ENCODE measurements at regions not wholly inside any gene's neighbourhood (a gene's known extent, or its start where the extent isn't known, plus 50 kb on each side); places are given as distances from the start of the nearest gene placed in this dataset.

- Histone ChIP-seq H3K9me3 (peaks cover 0 to 4% (median 0%) of the 10 kb centered on the region in 4 donors), H3K36me3 (no peaks in the 10 kb centered on the region), H3K4me3 (no peak overlapping the region), H3K4me1 (peaks cover 0 to 8% (median 0%) of the 10 kb centered on the region in 4 donors), H3K27me3 (no peaks in the 10 kb centered on the region), H3K27ac (no peak overlapping the region)
- DNase-seq (ENCODE audit: low spot score in 2 of 2): no peak
- WGBS, 2 donors: 73 to 78% methylated on average over 8 of the region's 8 CpGs
- no peak for TF ChIP-seq EP300 (IDR thresholded peaks at IDR 0.05)
- TF ChIP-seq, protein P1, sequence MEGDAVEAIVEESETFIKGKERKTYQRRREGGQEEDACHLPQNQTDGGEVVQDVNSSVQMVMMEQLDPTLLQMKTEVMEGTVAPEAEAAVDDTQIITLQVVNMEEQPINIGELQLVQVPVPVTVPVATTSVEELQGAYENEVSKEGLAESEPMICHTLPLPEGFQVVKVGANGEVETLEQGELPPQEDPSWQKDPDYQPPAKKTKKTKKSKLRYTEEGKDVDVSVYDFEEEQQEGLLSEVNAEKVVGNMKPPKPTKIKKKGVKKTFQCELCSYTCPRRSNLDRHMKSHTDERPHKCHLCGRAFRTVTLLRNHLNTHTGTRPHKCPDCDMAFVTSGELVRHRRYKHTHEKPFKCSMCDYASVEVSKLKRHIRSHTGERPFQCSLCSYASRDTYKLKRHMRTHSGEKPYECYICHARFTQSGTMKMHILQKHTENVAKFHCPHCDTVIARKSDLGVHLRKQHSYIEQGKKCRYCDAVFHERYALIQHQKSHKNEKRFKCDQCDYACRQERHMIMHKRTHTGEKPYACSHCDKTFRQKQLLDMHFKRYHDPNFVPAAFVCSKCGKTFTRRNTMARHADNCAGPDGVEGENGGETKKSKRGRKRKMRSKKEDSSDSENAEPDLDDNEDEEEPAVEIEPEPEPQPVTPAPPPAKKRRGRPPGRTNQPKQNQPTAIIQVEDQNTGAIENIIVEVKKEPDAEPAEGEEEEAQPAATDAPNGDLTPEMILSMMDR (IDR thresholded peaks at IDR 0.05): no peak
- no peak for TF ChIP-seq POLR2A (IDR thresholded peaks at IDR 0.05)
Observed at GRCh38 chr1:108043707-108044106, 78.7 kb upstream of the VAV3 start.

DNA sequence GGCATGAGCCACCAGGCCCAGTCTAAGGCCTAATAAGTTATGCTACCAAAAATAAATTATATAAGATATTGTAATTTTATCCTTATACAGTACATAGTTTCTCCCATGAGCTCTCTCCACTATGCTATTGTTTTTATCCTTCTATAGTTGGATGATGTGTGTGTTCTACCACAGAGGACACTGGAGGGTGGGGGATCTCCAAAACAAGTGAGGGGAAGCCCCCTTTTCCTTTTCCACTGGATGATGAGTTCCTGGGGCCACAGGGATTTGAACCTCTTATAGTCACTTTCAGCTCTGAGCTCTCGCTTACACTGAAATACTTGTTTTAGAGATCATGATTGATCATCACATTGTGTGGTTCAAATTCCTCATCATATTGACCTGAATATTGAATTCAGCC lies 77.6 kb upstream of the VAV3 start:
- Histone ChIP-seq H3K4me1 (peaks cover 0 to 7% (median 0%) of the 10 kb centered on the region in 4 donors), H3K36me3 (no peaks in the 10 kb centered on the region), H3K27me3 (no peaks in the 10 kb centered on the region), H3K4me3 (no peak overlapping the region), H3K27ac (no peak overlapping the region), H3K9me3 (no peaks in the 10 kb centered on the region)
- no peak for DNase-seq (ENCODE audit: low spot score in 2 of 2)
- 100% methylated on average over 1 of the region's 1 CpG for WGBS, 2 donors
- TF ChIP-seq, protein P1 (IDR thresholded peaks at IDR 0.05): no peak
- no peak for TF ChIP-seq POLR2A (IDR thresholded peaks at IDR 0.05)
- TF ChIP-seq EP300 (IDR thresholded peaks at IDR 0.05): no peak

GRCh38 chr1:108041360-108042142 lies 76.6 kb upstream of the VAV3 start:
- Histone ChIP-seq H3K9me3 (no peaks in the 10 kb centered on the region), H3K4me3 (no peak overlapping the region), H3K27ac (no peak overlapping the region), H3K36me3 (no peaks in the 10 kb centered on the region), H3K27me3 (no peaks in the 10 kb centered on the region), H3K4me1 (peaks cover 0 to 7% (median 0%) of the 10 kb centered on the region in 4 donors)
- DNase-seq (ENCODE audit: low spot score in 2 of 2): no peak
- TF ChIP-seq POLR2A (IDR thresholded peaks at IDR 0.05): no peak
- TF ChIP-seq, protein P1 (IDR thresholded peaks at IDR 0.05): no peak
- TF ChIP-seq EP300 (IDR thresholded peaks at IDR 0.05): no peak
- WGBS, 2 donors: 54 to 71% methylated on average over 7 of the region's 7 CpGs

GRCh38 chr1:108038653-108039236 lies 73.8 kb upstream of the VAV3 start:
- Histone ChIP-seq H3K4me1 (peaks cover 0 to 7% (median 0%) of the 10 kb centered on the region in 4 donors), H3K36me3 (no peaks in the 10 kb centered on the region), H3K27me3 (no peaks in the 10 kb centered on the region), H3K4me3 (no peak overlapping the region), H3K9me3 (no peaks in the 10 kb centered on the region), H3K27ac (no peak overlapping the region)
- TF ChIP-seq EP300 (IDR thresholded peaks at IDR 0.05) (peak in 1 of 2 donors; percentile 60), POLR2A (IDR thresholded peaks at IDR 0.05) (no peak)
- WGBS, 2 donors: 76 to 77% methylated on average over 8 of the region's 8 CpGs
- DNase-seq (ENCODE audit: low spot score in 2 of 2): peak in 1 of 2 donors; percentile 31

GRCh38 chr1:108036796-108037562 lies 72.0 kb upstream of the VAV3 start:
- no peaks in the 10 kb centered on the region for H3K36me3 ChIP-seq
- no peaks in the 10 kb centered on the region for H3K9me3 ChIP-seq
- TF ChIP-seq POLR2A (IDR thresholded peaks at IDR 0.05) (no peak), EP300 (IDR thresholded peaks at IDR 0.05) (no peak)
- TF ChIP-seq, protein P1 (IDR thresholded peaks at IDR 0.05): no peak
- no peak overlapping the region for H3K27ac ChIP-seq
- 83 to 91% methylated on average over 3 of the region's 3 CpGs for WGBS, 2 donors
- no peaks in the 10 kb centered on the region for H3K27me3 ChIP-seq
- H3K4me3 ChIP-seq: no peak overlapping the region
- no peak for DNase-seq (ENCODE audit: low spot score in 2 of 2)
- H3K4me1 ChIP-seq: peaks cover 0 to 7% (median 0%) of the 10 kb centered on the region in 4 donors
